ENCODE measurements at regions not wholly inside any gene's neighbourhood (a gene's known extent, or its start where the extent isn't known, plus 50 kb on each side); places are given as distances from the start of the nearest gene placed in this dataset.

GRCh38 chr2:237260039-237260620, 153.8 kb downstream of the COL6A3 start (continued):
- TF ChIP-seq CBX2 (IDR thresholded peaks at IDR 0.05; ENCODE audit: borderline replicate concordance, low read depth) (no peak), ESRRA (IDR thresholded peaks at IDR 0.05; ENCODE audit: borderline replicate concordance, low read length) (no peak), POLR2AphosphoS2 (conservative IDR thresholded peaks at IDR 0.05; ENCODE audit: low read length) (no peak), FOSL2 (IDR thresholded peaks at IDR 0.05) (no peak), FOSL2 (CRISPR knock-in tag; IDR thresholded peaks at IDR 0.05) (no peak)

- peaks cover 35% of the 10 kb centered on the region for H3K4me1 ChIP-seq
- no peak overlapping the region for H3K4me2 ChIP-seq
- no peak overlapping the region for H3K4me3 ChIP-seq
- CTCF ChIA-PET: interaction anchor here (0.6 to 1.8 kb wide), 4 partner anchors 66 to 161 kb away, joined by 3 to 6 read pairs (median 4); no protein-coding TSS in a partner anchor
- DNase-seq (ENCODE audit: low read depth in 1 of 2, low spot score in 1 of 2) (no peak), FAIRE-seq (no peak), ATAC-seq (no peak)
- 73% methylated on average over 4 of the region's 4 CpGs for WGBS (ENCODE audit: missing lambda C conversion rate)
- H3K9me3 ChIP-seq: no peaks in the 10 kb centered on the region
- POLR2A ChIA-PET: no interaction called here
- TF ChIP-seq HOXB13 (CRISPR knock-in tag; IDR thresholded peaks at IDR 0.05; ENCODE audit: low read depth) (no peak), REST (IDR thresholded peaks at IDR 0.05) (no peak), GATA3 (IDR thresholded peaks at IDR 0.05; ENCODE audit: borderline replicate concordance) (no peak), RCOR1 (IDR thresholded peaks at IDR 0.05; ENCODE audit: low read depth, low read length) (no peak), TP53 (CRISPR knock-in tag; IDR thresholded peaks at IDR 0.05) (no peak), CBX2 (IDR thresholded peaks at IDR 0.05; ENCODE audit: borderline replicate concordance, low read depth) (no peak), MAZ (IDR thresholded peaks at IDR 0.05; ENCODE audit: borderline replicate concordance, low read depth, low read length) (no peak), NFE2L2 (conservative IDR thresholded peaks at IDR 0.05; ENCODE audit: low read length) (no peak), ESRRA (IDR thresholded peaks at IDR 0.05; ENCODE audit: borderline replicate concordance, low read length) (no peak), RAD21 (conservative IDR thresholded peaks at IDR 0.05 in 1 of 2, IDR thresholded peaks at IDR 0.05 in 1 of 2) (no peak), HOXB5 (CRISPR knock-in tag; IDR thresholded peaks at IDR 0.05) (no peak)
- H3K27ac ChIP-seq: no peak overlapping the region
These were observed 153.3 kb downstream of the COL6A3 start for GRCh38 chr2:237260686-237261085.

GRCh38 chr2:237261327-237261726, 152.6 kb downstream of the COL6A3 start:
- ChIA-PET POLR2A (no interaction called here), CTCF (interaction anchor here (1.5 to 1.8 kb wide), 3 partner anchors 139 to 210 kb away, joined by 3 to 5 read pairs (median 4); no protein-coding TSS in a partner anchor)
- Histone ChIP-seq H3K9me3 (no peaks in the 10 kb centered on the region), H3K27ac (no peak overlapping the region), H3K4me1 (peaks cover 35% of the 10 kb centered on the region), H3K4me3 (no peak overlapping the region), H3K4me2 (no peak overlapping the region)
- no peak for ATAC-seq
- WGBS (ENCODE audit: missing lambda C conversion rate): 95% methylated on average over 3 of the region's 3 CpGs
- TF ChIP-seq ZC3H11A (IDR thresholded peaks at IDR 0.05): no peak
- TF ChIP-seq KDM5A (IDR thresholded peaks at IDR 0.05): no peak
- TF ChIP-seq ZSCAN20 (CRISPR knock-in tag; IDR thresholded peaks at IDR 0.05): no peak
- no peak for TF ChIP-seq CHD4 (IDR thresholded peaks at IDR 0.05; ENCODE audit: borderline replicate concordance)
- no peak for TF ChIP-seq BHLHE40 (IDR thresholded peaks at IDR 0.05; ENCODE audit: low read depth, low read length)
- TF ChIP-seq HDAC2 (IDR thresholded peaks at IDR 0.05): no peak
- no peak for TF ChIP-seq EP300 (IDR thresholded peaks at IDR 0.05)
- TF ChIP-seq EHMT2 (IDR thresholded peaks at IDR 0.05; ENCODE audit: low read depth): no peak
- TF ChIP-seq RNF2 (IDR thresholded peaks at IDR 0.05; ENCODE audit: borderline replicate concordance, low read depth): no peak
- FAIRE-seq: no peak
- DNase-seq (ENCODE audit: low read depth in 1 of 2, low spot score in 1 of 2): no peak

Measured in A549 (cell line).